ENCODE measurements at regions not wholly inside any gene's neighbourhood (a gene's known extent, or its start where the extent isn't known, plus 50 kb on each side); places are given as distances from the start of the nearest gene placed in this dataset.
"Not testable (repeated sequence)": the region's sequence is repeated elsewhere in the genome, so short reads cannot be mapped to it uniquely, and the experiment has no call there.

- no peak for DNase-seq (ENCODE audit: low read depth in 3 of 3, low spot score in 1 of 3)
Measured at GRCh38 chrX:42450228-42450627, 327.7 kb downstream of the PPP1R2C start.

GRCh38 chrX:42443267-42443666, 334.7 kb downstream of the PPP1R2C start:
- DNase-seq (ENCODE audit: low read depth in 3 of 3, low spot score in 1 of 3) = no peak

- no peak for DNase-seq (ENCODE audit: low read depth in 3 of 3, low spot score in 1 of 3)
Measured at GRCh38 chrX:42442745-42443144, 335.2 kb downstream of the PPP1R2C start.

- DNase-seq (ENCODE audit: low read depth in 3 of 3, low spot score in 1 of 3) = no peak
Measured at GRCh38 chrX:42437211-42437610, 340.8 kb downstream of the PPP1R2C start.

GRCh38 chrX:42434458-42435166, 343.4 kb downstream of the PPP1R2C start:
- DNase-seq (ENCODE audit: low read depth in 3 of 3, low spot score in 1 of 3) = no peak

- no peak for DNase-seq (ENCODE audit: low read depth in 3 of 3, low spot score in 1 of 3)
Measured at GRCh38 chrX:42432552-42432951, 345.4 kb downstream of the PPP1R2C start.

GRCh38 chrX:42422961-42423360, 355.0 kb downstream of the PPP1R2C start:
- no peak for DNase-seq (ENCODE audit: low read depth in 3 of 3, low spot score in 1 of 3)

GRCh38 chrX:42420426-42420825, 357.5 kb downstream of the PPP1R2C start:
- no peak for DNase-seq (ENCODE audit: low read depth in 3 of 3, low spot score in 1 of 3)

GRCh38 chrX:42415636-42416035, 362.3 kb downstream of the PPP1R2C start:
- no peak for DNase-seq (ENCODE audit: low read depth in 3 of 3, low spot score in 1 of 3)

- no peak for DNase-seq (ENCODE audit: low read depth in 3 of 3, low spot score in 1 of 3)
Measured at GRCh38 chrX:42414057-42414456, 363.9 kb downstream of the PPP1R2C start.

GRCh38 chrX:42399632-42400024, 378.3 kb downstream of the PPP1R2C start:
- no peak for DNase-seq (ENCODE audit: low read depth in 3 of 3, low spot score in 1 of 3)

GRCh38 chrX:42398967-42399631, 378.9 kb downstream of the PPP1R2C start:
- DNase-seq (ENCODE audit: low read depth in 3 of 3, low spot score in 1 of 3) = no peak

GRCh38 chrX:42396136-42396535, 381.8 kb downstream of the PPP1R2C start:
- no peak for DNase-seq (ENCODE audit: low read depth in 3 of 3, low spot score in 1 of 3)

GRCh38 chrX:42392846-42393245, 385.1 kb downstream of the PPP1R2C start:
- no peak for DNase-seq (ENCODE audit: low read depth in 3 of 3, low spot score in 1 of 3)

- DNase-seq (ENCODE audit: low read depth in 3 of 3, low spot score in 1 of 3) = no peak
Measured at GRCh38 chrX:42386681-42387080, 391.3 kb downstream of the PPP1R2C start.

GRCh38 chrX:42385730-42386129, 392.2 kb downstream of the PPP1R2C start:
- no peak for DNase-seq (ENCODE audit: low read depth in 3 of 3, low spot score in 1 of 3)

- DNase-seq (ENCODE audit: low read depth in 3 of 3, low spot score in 1 of 3) = no peak
Measured at GRCh38 chrX:42384956-42385355, 393.0 kb downstream of the PPP1R2C start.

- no peak for DNase-seq (ENCODE audit: low read depth in 3 of 3, low spot score in 1 of 3)
Measured at GRCh38 chrX:42378857-42379256, 399.1 kb downstream of the PPP1R2C start.

GRCh38 chrX:42375086-42375485, 402.9 kb downstream of the PPP1R2C start:
- DNase-seq (ENCODE audit: low read depth in 3 of 3, low spot score in 1 of 3) = no peak

GRCh38 chrX:42366181-42366580, 411.8 kb downstream of the PPP1R2C start:
- DNase-seq (ENCODE audit: low read depth in 3 of 3, low spot score in 1 of 3) = no peak

- DNase-seq (ENCODE audit: low read depth in 3 of 3, low spot score in 1 of 3) = no peak
Measured at GRCh38 chrX:42362219-42362618, 415.7 kb downstream of the PPP1R2C start.

GRCh38 chrX:42342981-42343380, 419.6 kb upstream of the CASK start:
- not testable (repeated sequence) for DNase-seq (ENCODE audit: low read depth in 3 of 3, low spot score in 1 of 3)

Measured in stimulated activated CD4-positive, alpha-beta T cell treated with anti-CD3 and anti-CD28 coated beads, TNF-alpha, amount 100 ng/mL, for 1 hour (primary cell).